IPS-NIHi7 (cell line): ENCODE measurements at regions not wholly inside any gene's neighbourhood (a gene's known extent, or its start where the extent isn't known, plus 50 kb on each side); places are given as distances from the start of the nearest gene placed in this dataset.
"Not testable (repeated sequence)": the region's sequence is repeated elsewhere in the genome, so short reads cannot be mapped to it uniquely, and the experiment has no call there.

Experiments used
- DNase-seq: peaks from one replicate; pipeline ENCODE4 v3.0.0; 2012; ENCODE audit warnings: mixed read lengths; ENCODE audit errors: extremely low spot score

DNA sequence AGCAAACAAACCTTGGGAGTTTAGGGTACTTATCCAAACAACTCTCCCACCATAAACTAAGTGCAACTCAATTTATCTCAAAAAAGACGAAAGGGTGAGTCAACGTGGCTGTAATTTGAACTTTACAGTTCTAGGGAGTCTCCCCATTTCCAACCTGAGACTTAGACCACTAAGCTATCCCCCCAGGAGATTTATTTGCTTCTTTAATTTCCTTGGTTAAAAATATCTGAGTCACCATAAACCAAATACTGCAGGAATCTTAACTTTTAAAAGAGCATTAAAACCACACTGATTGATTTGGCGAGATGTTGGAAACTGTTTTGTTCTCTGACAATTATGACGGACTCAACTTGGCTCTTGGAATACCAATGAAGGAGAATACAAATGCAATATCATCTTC is 299.3 kb upstream of the SOX9 start:
- DNase-seq: no peak

DNA sequence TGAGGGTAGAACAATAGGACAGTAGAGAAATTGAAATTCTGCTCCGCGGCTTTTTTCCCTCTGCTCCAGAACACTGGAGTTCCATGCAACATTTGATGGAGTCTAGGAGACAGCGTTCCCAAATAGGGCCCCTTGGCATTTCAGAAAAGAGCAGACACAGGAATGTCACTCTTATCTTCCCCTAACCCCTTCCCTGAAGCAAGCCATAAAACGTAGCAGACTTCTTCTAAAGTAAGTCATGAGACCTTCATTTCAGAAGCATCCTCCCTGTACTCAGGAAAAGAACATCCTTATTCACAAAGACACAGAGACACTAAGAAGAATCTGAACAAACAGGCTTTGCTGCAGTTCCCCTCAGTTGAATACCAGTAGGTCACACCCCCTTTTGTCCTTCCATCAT is 296.1 kb upstream of the SOX9 start:
- DNase-seq: no peak

DNA sequence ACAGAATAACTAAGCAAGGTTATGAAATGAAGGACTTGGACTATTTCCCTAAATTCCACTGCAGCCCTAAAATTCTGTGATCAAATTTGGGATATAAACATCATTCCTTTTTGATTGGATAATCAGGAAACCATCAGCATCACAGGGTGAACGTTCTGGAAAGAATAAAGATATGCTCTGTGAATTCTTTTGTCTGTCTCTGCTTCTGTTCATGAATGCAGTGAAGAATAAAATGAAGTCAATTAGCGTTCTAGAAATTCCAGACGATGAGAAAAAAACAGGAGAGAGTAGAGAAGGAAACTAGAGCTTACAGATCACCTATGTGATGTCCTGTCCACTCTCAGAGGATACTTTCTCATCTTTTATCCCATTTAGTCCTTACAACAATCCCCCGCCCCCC is 295.1 kb upstream of the SOX9 start:
- DNase-seq: no peak

DNA sequence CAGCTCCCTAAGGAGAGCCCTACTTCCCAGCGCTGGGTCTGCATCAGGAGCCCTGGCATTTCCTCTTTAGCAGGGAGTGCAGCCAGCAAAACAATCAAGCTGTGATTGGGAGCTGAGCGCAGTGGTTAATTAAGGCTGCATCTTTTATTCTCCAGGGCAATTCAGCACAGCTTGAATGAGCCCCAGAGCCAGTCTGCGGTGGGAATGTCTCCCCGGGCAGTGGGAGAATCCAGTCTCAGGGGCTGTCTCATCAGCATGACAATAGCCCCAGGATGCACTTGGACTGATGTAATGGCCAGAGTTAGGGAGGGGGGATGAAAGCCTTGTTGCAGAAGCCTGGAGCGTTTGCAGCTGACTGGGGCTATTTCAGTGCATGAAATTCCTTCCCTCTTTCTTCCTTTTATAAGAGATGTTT is 292.6 kb upstream of the SOX9 start:
- DNase-seq: peak; percentile 76

DNA sequence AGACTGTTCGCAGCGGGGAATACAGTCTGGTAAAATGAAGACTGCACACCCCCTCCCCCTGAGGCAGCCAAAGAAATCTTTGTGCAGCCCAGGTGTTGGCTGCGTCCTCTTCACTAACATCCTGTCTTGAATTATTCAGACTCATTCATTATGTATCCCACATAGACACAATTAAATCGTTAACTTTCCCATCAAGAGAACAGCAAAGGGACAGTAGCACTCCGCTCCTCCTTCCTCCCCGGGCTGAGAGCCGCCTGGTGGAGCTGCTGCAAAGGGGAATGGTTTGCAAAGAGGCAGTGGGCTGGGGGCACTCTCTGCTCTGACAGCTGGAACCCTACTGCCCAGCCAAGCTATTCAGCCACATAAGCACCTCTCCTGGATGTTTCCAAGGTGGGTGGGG is 290.0 kb upstream of the SOX9 start:
- peak; percentile 74 for DNase-seq

DNA sequence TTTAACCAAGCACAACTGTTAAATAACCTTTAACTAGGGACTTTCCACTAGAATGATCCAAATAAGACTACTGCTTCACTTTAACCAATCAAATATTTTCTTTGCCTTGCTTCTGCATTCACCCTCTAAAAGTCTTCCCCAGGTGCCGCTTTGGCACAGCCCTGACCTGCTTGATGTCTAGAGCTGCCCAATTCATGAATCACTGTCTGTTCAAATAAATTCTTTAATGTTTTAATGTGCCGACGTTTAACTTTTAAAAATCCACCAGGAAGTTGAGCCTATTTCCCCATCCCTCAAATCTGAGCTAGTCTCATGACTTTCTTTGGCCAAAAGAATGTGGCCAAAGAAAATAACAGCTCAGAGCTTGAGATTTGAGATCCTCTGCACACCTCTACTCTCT is 277.8 kb upstream of the SOX9 start:
- no peak for DNase-seq

DNA sequence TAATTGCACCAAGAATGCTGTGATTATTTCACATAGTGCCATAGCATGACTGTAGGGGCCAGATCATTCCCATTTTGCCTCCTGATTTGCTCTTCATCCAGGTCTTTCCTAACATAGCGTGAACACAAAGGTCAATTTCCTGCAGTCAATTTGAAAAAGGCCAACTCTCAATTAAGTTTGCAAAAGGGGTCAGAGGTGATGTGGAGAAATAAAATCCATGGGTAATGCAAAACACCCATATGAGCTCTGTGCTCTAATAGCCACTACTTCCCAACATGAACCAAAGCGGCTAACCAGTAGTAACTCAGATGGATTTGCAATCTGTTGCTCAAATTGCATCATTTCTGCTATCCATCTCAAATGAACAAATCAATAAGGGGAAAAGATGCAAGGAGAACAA is 275.5 kb upstream of the SOX9 start:
- DNase-seq: no peak

DNA sequence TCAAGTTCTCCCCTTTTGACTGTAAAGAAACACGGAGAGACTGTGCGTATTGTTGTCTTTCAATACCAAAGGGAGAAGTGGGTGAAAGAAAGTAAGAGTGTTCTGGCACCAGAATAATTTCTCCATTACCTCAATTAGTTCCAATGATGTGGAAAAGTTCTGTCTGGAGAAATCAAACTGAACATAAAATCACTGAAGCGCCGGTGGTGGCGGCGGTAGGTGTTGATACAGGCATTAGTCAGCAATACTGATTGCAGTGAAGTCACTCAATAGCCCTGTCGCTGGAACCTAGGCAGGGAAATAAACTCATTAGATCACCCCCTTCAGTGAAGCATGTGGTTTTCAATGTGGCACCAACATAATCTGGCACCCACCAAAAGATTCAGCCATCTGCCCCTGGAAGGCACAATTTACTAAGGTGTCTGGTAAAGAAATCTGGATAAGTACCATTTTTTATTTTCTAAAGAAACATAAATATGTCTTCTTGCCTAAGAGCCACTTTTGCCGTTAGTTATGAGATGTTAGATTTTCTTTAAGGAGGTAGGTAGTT is 274.2 kb upstream of the SOX9 start:
- no peak for DNase-seq

DNA sequence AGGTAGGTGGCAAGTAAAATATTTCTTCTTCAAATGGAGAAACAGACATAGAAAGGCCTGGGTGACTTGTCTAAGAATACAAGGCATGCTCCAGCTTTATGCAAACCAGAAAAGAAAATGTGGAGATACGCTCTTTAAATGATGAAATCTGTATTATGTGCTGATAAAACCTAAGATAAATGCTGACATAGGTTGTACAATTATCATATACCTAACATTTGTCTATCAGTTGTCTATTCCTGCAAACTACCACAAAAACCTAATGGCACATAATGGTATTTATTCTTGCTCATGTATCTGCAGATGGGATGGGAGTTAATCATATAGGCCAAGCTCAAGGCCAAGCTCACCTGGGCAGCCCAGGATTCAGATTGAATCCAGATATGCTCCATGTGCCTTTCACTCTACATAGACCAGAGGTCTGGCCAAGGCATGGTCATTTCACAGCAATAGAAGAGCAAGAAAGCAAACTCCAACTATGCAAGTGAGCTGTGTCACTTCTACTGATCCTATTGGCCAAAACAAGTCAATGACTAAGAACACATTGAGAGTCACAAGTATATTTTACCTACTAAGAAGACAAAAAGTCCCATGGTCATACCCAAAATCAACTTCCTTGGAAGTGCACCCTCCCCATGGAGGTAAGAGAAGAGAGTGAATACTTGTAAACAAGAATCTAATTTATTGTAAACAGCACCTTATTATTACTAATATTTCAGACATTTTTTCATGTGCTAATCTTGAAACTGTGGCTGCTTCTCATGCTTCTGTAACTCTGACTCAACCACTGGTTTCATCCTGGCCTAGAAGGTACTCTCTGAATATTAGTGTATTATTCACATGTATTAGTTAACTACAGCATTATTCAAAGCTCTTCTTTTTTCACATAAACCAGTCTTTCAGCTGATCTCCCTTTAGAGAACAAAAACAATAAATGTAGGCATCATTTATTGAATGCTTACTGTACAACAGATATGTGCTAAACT is 270.7 kb upstream of the SOX9 start:
- no peak for DNase-seq

DNA sequence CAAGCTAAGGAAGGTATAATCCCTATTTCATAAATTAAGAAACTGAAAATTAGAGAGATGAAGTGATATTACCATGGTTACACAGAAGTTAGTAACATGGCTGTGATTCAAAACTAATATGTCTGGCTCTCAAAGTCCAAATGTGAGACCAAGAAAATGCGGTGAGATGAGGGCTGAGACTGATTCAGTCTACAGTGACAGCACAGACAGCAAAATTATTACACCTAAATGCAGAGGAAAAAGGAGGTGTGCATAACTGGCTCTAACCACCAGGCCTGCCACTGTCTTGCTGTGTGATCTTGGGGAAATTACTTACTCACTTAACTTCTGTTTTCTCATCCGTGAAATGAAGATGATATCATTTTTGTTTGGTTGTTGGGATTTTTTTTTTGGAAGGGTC is 270.0 kb upstream of the SOX9 start:
- no peak for DNase-seq

DNA sequence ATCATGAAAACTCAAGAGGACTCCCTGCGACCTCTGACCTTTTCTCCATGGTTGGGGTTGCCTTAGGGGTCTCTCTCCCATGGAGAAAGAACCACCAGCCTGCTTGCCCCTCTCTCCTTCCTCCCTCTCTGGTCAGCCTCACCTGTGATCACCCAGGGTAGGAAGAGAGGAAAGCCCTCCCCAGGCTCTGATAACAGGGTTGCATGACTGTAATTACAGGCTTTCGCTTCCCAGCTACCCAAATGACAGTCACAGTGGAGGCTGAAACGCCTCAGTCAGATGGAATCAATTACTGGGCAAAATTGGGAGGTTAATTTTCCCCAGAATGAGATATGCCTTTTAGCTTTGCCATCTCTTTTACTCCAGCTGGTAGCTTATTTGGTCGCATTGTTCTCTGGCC is 265.8 kb upstream of the SOX9 start:
- no peak for DNase-seq

DNA sequence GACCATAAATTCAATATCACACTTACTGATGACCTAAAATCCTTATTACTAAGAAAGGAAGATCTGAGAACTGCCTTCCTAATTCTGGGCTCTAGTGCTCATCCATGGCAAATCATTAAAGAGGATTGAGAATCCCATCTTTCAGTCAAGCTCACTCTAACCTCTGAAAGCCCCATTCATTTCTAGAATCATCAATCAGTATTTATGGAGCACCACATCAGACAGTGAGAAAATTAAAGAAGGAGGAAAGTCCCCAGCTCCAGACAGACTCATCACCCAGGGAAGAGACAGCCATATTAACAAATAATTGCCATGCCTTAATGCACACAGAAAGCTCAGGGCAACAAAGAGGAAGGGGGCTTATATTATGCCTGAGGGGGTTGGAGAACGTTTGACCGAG is 256.1 kb upstream of the SOX9 start:
- DNase-seq: no peak

DNA sequence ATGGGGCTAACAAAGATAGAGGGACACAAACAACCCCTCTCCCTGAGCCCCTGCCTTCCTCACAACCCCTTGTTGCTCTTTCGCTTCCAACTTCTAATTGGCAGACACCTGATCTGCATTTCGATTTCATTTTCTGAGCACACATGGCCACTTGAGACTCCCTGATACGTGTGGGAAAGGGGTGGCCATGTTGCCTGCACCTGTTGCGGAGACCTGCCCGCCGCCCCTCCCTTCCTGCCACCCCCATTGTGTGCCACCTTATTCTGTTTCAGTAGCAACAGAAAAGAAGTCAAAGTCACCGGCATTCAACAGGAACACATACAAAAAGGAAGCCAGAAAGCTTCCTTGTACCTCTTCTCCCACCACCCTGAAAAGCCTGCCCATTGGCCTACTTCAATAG is 254.7 kb upstream of the SOX9 start:
- no peak for DNase-seq

DNA sequence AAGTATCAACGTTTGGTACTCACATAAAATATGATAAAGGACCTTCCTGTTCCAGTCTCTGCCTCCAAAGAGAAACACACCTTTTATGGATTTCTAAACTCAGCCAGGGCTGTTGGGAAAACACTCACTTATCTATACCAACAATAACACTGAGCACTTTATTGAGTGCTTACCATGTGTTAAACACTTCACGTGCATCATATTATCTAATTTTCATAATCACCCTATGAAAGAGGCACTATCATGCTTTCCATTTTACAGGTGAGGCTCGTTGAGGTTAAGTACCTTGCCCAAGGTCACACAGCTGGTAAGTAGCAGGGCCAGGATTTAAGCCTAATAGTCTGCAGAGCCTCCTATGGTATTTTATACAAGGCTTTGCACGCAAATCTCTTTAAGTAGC is 251.5 kb upstream of the SOX9 start:
- DNase-seq: no peak

DNA sequence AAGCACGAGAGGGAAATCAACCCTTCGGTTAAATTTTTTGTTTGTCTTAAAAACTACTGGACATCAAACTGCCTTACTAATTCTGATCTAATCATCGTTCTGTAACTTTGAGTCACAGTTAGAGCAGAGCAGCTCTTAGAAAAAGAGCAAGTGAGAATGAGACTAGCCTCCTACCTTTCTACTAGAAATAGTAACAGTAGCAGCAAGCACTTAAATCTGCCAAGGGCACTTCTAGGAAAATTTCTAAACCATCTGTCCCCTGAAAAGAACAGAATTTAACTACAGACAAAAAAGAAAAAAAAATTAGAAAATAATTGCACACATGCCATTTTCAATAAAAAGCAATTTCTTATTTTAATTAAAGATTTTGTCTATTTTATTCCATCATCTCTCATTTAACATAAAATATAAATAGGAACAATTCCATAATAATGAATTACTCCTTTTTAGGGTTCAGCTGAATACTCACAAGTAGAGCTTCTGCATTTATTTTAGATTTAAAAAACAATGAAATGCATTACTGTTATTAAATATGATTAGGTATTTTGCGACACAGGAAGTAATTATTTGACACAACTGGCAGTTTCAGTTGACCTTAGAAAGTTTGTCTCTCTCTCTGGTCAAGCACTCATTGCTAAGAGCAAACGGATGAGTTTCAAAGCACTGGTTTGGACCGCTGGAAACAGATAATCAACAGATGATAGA is 250.8 kb upstream of the SOX9 start:
- no peak for DNase-seq

DNA sequence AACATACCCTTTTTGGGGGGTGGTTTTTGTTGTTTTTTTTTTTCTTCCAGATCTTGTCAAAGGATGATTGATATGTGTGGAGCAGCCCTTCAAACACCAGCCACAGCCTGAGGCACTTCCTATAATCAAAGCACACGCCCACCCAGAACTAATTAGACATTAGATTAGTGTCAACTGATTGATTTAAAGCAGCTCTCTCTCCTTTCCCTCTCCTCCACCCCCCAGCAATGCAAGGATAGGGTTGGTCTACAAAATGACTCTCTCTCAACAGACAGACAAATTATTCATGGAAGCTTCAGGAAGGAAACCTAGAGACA is 250.3 kb upstream of the SOX9 start:
- DNase-seq: no peak

DNA sequence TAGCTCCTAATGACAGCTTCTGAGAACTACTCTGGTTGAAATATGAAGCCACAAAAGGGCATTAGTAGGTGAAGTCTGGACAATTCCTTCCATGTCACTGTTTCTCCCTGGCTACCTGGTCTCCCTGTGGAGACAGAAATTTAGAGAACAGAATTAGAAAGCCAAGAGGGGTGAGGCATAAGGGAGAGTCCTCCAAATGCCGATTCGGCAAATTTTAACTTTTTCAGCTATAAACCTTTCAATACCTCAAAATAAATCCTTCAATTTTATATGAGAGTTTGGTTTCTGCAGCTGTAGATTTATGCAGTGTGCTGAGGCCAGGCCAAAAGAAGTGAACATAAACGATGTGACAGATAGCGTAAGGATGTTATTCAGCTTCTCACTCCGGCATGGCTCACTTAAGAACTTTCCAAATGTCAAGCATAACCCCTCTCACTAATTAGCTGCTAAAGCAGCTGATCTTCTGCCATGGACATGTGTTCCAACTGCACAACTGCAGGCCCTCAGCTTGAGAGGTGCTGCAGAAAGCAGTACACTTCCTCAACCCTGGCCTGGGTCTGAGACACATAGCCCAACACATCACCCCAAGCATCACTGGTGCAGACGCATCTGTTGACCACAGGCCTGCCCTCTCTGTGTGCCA is 247.9 kb upstream of the SOX9 start:
- no peak for DNase-seq

DNA sequence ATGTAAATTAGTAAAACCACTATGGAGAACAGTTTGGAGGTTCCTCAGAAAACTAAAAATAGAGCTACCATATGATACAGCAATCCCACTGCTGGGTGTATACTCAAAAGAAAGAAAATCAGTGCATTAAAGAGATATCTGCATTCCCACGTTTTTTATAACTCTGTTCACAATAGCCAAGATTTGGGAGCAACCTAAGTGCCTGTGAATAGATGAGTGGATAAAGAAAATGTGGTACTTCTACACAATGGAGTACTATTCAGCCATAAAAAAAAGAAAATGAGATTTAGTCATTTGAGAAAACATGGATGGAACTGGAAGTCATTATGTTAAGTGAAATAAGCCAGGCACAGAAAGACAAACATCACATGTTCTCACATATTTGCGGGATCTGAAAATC is 246.0 kb upstream of the SOX9 start:
- DNase-seq: not testable (repeated sequence)

DNA sequence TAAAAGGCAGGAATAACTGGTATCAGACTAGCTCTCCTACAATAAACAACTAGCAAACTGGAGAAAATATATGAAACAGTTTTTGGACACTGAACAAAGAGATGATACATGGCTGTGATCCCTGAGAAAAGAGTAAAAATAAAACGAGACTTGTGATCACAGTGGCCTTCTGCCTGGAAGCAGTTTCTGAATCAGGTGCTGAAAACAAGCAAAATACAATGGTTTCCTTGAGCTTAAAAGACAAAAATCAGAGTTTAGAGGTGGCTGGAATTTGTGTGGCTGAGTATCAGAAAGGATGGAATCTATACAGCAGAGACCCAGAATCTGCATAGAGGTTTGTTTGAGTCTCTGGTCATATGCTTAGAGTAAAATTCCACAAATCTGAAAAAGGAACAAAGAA is 242.5 kb upstream of the SOX9 start:
- no peak for DNase-seq

DNA sequence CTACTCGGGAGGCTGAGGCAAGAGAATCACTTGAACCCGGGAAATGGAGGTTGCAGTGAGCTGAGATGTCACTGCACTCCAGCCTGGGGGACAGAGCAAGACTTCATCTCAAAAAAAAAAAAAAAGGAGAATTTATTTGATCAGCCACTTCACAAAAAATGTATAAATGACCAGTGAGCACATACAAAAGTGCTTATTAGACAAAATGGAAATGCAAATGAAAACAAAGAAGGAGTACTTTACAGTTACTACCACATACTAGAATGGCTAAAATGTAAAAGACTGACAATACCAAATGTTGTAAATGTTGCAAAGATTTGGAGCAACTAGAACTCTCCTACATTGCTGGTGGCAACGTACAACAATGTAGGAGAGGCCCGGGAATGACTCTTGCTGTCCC is 241.8 kb upstream of the SOX9 start:
- DNase-seq: no peak

DNA sequence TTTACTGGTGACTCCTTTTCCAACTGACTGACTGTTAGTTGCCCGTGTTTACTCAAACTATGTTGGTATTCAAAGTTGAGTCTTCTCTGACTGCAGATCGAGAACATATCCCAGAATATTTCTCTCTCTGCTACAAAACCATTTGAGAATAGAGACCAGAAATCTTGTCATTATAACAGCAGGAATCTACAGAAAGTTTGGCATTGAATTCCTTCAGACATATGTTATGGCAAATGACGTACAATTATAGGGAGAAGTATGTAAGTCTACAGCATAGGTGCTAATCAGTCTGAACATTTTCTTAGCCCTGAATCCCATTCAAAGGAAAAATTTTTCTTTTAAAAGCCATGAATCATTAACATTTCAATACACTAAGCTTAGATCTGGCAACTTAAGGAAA is 239.8 kb upstream of the SOX9 start:
- DNase-seq: no peak

DNA sequence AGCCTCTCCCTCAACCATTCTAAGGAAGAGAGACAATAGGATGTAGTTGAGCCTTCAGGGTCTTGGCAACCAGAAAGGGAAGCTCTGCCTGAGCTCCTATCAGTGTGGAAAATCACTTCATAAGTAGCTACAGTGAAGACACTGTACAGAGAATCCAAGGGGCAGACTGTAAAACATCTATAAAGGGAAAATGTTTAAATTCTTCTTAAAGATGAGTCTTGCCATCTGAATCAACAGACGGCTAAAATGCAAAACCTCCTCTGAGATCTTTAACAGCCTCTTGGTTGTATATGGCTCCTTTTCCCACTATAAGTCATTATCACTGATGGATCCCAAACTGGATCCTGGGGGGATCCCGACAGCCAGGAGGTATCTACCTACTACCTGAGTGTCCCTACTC is 239.2 kb upstream of the SOX9 start:
- DNase-seq: no peak

DNA sequence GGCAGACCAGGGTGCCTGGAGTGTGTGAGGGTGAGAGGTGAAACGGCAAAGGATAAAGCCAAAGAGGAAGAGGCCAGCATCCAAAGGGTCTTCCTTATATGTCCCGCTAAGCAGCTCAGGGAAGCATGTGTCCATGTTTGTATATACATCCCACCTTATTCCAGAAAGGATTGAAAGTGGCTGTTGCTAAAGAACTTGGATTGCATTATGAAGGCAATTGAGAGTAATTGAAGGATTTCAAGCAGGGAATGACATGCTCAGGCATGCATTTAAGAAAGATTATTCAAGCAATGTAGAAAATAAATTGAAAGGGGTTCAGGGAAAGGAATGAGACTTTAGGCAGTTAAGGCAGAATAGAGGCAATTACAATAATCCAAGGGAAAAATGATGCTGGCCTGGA is 237.6 kb upstream of the SOX9 start:
- DNase-seq: no peak
